GM18951 (cell line): ENCODE measurements at regions not wholly inside any gene's neighbourhood (a gene's known extent, or its start where the extent isn't known, plus 50 kb on each side); places are given as distances from the start of the nearest gene placed in this dataset.

Experiments used
- POLR2A ChIP-seq: IDR thresholded peaks from 4 replicates; pipeline ENCODE4 v1.6.1; 2011; ENCODE audit warnings: mild to moderate bottlenecking; ENCODE audit not compliant: insufficient read length, insufficient read depth; ENCODE audit errors: extremely low read depth
- in situ Hi-C: fragments of 300-500 bp; cut with MboI; formaldehyde crosslinking; loops from one replicate; pipeline ENCODE4 v1.12.0; 2022; ENCODE audit warnings: low sequenced_read_pairs, mixed read lengths, inconsistent platforms; ENCODE audit not compliant: unreplicated experiment

DNA sequence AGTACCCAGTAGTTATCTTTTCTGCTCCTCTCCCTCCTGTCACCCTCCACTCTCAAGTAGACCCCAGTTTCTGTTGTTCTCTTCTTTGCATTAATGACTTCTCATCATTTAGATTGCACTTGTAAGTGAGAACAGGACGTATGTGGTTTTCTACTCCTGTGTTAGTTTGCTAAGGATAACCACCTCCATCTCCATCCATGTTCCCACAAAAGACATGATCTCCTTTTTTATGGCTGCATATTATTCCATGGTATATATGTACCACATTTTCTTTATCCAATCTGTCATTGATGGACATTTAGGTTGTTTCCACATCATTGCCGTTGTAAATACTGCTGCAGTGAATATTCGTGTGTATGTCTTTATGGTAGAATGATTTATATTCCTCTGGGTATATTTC lies 1346.5 kb downstream of the MRPL39 start:
- in situ Hi-C loops: no loop called here
- TF ChIP-seq POLR2A: no peak

DNA sequence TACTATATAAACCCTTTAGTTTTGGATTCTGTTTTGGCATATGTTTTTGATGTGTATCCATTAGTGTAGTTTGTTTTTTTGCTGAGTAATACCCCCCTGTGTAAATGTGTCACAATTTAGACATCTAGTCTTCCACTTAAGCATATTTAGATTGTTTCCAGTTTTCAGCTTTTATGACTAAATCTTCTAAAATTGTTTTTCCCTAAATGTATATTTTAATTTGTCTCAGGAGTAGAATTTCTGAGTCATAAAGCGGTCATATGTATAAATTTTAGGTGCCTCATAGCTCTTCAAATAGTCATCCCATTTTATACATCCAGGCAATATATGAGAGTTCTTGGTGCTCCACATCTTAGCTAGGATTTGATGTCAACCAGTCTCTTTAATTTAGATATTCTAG lies 1348.0 kb downstream of the MRPL39 start:
- in situ Hi-C loops: no loop called here
- TF ChIP-seq POLR2A: no peak

DNA sequence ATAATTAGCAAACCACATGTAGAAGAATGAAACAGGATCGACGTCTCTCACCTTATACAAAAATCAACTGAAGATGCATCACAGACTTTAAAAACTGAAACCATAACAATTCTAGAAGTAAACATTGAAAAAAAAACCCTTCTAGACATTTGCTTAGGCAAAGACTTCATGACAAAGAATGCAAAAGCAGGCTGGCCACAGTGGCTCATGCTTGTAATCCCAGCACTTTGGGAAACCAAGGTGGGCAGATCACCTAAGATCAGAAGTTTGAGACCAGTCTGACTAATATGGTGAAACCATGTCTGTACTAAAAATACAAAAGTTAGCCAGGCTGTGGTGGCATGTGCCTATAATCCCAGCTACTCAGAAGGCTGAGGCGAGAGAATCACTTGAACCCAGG lies 1351.7 kb downstream of the MRPL39 start:
- TF ChIP-seq POLR2A: no peak
- in situ Hi-C loops: no loop called here

DNA sequence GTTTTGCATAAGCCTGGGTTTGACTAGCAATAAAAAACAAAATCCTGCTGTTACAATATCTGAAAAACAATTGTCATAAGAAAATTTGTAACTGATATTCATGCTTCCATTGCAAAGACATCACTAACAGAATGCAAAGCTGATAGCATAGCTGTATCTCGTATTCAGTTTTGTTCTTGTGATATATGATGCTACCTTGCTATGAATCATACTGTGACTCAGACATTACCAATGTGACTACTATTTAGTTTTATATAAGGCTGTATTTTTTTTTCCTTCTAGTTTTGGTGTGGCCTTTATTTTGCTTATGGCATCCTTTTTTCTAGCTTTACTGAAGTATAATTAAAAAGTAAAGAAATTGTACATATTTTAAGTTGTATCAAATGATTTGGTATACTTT lies 1381.8 kb downstream of the MRPL39 start:
- TF ChIP-seq POLR2A: no peak
- in situ Hi-C loops: no loop called here

DNA sequence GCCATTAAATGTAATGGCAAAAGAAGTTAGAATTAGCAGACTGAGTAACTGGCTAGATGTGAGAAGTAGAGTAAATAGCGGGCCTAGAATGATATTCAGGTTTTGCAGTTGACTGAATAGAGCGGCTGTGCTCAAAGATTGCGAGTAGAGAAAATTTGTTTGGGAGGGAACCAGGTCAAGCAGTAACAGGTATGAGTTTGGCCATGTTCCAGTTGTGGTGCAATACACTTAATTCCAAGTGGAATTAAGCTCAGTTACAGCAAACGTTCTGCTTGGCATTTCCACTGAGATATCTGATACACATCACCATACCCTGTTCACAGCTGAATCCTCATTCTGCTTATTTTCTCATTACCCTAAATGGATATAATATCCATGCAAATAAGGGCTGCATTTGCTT lies 1382.9 kb downstream of the MRPL39 start:
- TF ChIP-seq POLR2A: no peak
- in situ Hi-C loops: no loop called here

DNA sequence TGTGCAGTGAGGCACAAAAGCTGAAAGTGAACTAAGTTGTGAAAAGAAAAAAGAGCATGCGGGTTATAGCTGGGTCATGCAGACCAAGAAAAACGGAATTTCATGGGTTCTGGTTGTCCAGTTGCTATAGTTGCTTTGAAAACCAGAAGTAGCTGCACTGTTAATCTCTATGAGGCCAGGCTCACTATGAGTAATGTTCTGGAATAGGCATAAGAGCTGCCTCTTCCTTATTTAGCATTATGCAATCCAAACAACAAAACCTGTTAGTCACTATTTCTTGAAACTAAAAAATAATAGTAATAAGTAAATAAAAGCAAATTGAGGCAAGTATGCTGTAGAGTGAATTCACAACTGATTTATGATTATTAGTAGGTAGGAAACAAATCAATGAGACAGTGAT lies 1383.7 kb downstream of the MRPL39 start:
- TF ChIP-seq POLR2A: no peak
- in situ Hi-C loops: no loop called here

DNA sequence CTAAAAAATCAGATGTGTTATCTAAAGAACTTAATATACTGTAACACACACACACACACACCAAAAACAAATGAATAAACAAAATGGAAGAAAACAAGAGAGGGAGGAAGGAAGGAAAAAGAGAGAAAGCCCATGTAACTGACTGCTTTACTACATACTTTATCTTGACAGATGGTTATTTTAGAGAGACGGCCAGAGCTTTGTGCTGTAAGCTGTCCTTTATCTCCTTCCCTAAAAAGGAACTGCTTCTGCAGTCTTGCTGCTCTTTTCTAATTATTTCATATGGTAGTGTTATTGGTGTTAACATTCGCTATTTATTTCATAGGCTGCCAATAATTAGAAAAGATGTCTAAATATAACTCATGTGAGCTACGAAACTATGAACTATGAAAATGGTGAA lies 1384.6 kb downstream of the MRPL39 start:
- no peak for TF ChIP-seq POLR2A
- in situ Hi-C loops: no loop called here

DNA sequence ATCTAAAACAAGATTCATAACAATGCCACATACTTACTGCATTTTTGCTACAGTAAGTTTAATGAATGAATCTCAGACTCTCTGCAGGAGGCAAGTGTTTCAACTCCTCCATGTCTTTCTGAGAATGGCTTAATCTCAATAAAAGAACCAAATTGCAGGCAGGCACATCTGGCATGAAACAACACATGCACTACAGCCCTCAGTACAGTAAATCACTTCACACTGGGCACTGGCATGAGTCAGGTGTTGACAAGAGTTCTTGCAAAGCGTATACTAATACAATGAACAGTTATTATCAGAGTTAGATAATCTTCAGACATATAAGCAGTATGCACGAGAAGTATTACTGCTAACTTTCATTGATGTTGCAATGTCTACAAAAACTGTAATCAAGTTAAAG lies 1386.8 kb downstream of the MRPL39 start:
- in situ Hi-C loops: no loop called here
- no peak for TF ChIP-seq POLR2A

DNA sequence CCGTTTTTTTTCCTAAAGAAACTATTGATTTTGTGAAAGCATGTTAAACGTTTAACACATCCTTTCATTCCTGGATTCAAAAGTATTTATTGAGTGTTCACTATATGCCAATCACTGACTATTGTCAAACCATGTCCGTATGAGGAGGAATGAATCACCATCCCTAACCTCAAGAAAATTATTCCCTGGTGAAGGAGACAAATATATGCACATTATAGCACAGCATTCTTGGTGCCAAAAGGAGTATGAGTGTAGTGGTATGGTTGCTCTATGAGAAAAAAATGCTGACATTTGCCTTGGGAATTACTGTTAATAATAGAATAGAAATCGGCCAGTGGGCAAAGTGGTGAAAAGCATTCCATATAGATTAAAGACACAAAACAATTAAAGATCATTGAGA lies 1390.1 kb downstream of the MRPL39 start:
- TF ChIP-seq POLR2A: no peak
- in situ Hi-C loops: no loop called here

DNA sequence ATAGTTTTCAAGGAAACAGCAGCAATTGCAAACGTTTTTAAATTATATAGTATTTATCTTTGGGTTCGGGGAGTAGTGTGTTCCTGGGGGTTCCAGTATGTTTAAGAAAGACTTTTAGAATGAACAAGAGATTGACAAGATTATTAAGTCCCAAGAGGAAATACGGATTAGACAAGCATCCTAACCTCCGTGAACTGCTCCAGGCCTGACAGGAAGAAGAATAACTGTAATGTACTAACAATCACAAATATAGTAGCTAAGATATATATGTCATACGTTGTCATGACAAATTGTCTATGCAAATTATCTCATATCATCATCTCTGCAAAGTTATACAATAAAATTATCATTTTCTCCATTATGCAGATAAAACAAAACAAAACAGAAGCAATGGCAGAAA lies 1397.2 kb downstream of the MRPL39 start:
- in situ Hi-C loops: no loop called here
- TF ChIP-seq POLR2A: no peak

DNA sequence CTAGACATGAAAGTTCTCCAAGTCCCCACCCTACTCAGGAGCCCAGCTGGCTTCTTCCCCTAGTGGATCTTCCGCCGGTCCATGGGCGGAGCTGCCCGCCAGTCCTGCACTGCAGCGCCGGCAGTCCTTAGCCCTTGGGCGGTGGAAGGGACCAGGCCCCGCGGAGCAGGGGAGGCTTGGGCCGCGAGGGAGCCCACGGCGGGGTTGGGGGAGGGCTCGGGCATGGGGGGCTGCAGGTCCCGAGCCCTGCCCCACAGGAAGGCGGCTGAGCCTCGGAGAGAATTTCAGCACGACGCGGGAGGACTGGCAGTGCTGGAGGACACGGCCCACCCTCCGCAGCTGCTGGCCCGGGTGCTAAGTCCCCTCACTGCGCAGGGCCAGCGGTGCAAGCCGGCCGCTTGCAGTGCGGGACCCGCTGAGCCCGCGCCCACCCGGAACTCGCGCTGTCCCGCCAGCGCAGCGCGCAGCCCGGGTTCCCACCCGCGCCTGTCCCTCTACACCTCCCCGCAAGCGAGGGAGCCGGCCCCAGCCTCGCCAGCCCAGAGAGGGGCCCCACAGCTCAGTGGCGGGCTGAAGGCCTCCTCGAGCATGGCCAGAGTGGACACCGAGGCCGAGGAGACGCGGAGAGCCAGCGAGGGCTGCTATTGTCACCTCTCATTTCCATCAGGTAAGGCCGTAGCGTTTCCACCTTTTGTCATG lies 1398.6 kb downstream of the MRPL39 start:
- in situ Hi-C loops: no loop called here

DNA sequence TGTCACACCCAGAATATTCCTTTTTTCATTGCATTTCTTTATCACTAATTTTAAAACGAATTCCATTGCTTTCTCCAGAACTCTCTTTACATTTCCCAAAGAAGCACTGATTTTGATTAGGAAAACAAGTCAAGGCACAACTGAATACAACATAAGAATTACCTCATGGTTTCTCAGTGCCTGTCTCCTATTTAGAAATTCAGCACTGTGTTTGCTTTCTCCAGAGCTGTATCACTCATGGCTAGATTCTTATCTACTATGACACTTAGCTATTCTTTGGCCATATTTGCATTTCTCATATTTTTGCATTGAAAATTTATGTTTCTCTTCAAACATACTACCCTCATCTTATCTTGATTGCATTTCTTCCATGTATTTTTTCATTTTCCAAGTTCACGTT lies 1402.0 kb downstream of the MRPL39 start:
- no peak for TF ChIP-seq POLR2A
- in situ Hi-C loops: no loop called here

More for the DNA sequence above, 1398.6 kb downstream of the MRPL39 start:
- TF ChIP-seq POLR2A: no peak

DNA sequence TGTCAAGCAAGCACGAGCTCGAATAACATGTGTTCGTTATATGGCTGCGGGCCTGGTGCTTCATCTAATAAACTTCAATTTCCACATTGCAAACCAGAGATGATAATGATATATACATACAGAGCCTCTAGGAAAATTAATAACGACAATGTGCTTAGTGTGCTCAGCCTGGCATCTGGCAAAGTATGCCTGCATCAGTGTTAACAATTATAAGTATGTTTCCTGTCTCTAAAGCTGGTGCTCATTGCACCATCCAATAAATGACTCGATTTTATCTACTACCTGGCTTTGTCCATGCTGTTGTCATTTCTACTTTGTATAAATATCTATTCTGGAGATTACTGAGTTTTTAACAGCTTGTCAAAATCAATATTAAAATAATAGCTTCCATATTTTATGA lies 1402.6 kb downstream of the MRPL39 start:
- TF ChIP-seq POLR2A: no peak
- in situ Hi-C loops: no loop called here

DNA sequence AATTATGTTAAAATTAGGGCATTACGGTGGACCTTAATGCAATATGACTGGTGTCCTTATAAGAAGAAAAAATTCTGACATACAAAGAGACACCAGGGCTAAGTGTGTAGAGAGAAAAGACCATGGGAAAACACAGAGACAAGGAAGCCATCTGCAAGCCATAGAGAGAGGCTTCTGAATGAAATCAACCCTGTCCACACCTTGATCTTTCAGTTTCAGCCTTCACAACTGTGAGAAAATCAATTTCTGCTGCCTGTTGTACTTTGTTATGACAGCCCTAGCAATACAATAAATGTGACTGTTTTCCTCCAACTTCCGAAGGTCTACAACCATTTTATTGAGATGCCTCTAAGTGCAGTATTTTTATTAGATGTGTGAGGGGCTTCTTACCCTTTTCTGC lies 1407.2 kb downstream of the MRPL39 start:
- in situ Hi-C loops: no loop called here
- TF ChIP-seq POLR2A: no peak

DNA sequence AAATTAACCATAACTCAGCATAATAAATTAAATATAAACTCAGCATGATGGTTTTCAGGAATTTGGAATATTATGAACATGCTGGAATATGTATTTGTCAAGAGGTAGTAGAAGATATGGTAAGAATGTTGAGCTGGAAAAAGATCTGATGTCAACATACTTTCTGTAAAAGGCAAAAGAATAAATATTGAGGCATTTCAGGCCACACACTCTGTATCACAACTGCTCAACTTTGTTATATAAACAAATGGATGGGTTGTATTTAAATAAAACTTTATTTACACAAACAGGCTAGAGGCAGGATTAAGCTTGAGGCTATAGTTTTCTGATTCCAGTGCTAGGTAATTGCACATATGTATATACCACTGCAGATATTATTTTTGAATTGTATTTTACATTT lies 1409.4 kb downstream of the MRPL39 start:
- no peak for TF ChIP-seq POLR2A
- in situ Hi-C loops: no loop called here
